Trophoblast cell (in vitro differentiated cells and primary cell): ENCODE measurements at regions not wholly inside any gene's neighbourhood (a gene's known extent, or its start where the extent isn't known, plus 50 kb on each side); places are given as distances from the start of the nearest gene placed in this dataset.
"Not testable (repeated sequence)": the region's sequence is repeated elsewhere in the genome, so short reads cannot be mapped to it uniquely, and the experiment has no call there.

Source experiments
- DNase-seq, 2 donors: peaks; one replicate each; pipeline ENCODE4 v3.0.0-alpha.2; 2016
- H2AFZ ChIP-seq: 2 replicates; pipeline ENCODE4 v1.6.1; 2013; ENCODE audit warnings: low read length, moderate library complexity, mild to moderate bottlenecking; ENCODE audit not compliant: insufficient read depth, poor library complexity
- H2AK5ac ChIP-seq: 2 replicates; pipeline ENCODE4 v1.6.1; 2013; ENCODE audit warnings: mild to moderate bottlenecking, low read length
- H2BK120ac ChIP-seq: 2 replicates; pipeline ENCODE4 v1.6.1; 2013; ENCODE audit warnings: low read length, mild to moderate bottlenecking, moderate library complexity; ENCODE audit not compliant: insufficient read depth, poor library complexity
- H2BK12ac ChIP-seq: 2 replicates; pipeline ENCODE4 v1.6.1; 2013; ENCODE audit warnings: mild to moderate bottlenecking, low read length, moderate library complexity
- H2BK5ac ChIP-seq: 2 replicates; pipeline ENCODE4 v1.6.1; 2013; ENCODE audit warnings: low read length, low read depth, moderate library complexity, mild to moderate bottlenecking; ENCODE audit not compliant: poor library complexity
- H3K14ac ChIP-seq: 2 replicates; pipeline ENCODE4 v1.6.1; 2013; ENCODE audit warnings: mild to moderate bottlenecking, low read length
- H3K18ac ChIP-seq: 2 replicates; pipeline ENCODE4 v1.6.1; 2013; ENCODE audit warnings: mild to moderate bottlenecking, low read length
- H3K23ac ChIP-seq: 2 replicates; pipeline ENCODE4 v1.6.1; 2013; ENCODE audit warnings: low read length
- H3K27ac ChIP-seq: 2 replicates; pipeline ENCODE4 v1.5.1; 2013; ENCODE audit warnings: low read depth, mild to moderate bottlenecking, inconsistent platforms, low read length, moderate library complexity
- H3K27me3 ChIP-seq: 2 replicates; pipeline ENCODE4 v1.6.1; 2013; ENCODE audit warnings: inconsistent platforms, mild to moderate bottlenecking, low read length, moderate library complexity; ENCODE audit not compliant: insufficient read depth
- H3K36me3 ChIP-seq, 2 experiments: 1 replicate in 1 of 2; 2 replicates in 1 of 2; pipeline ENCODE4 v1.6.1; 2013; ENCODE audit warnings: low read length in 2 of 2, mild to moderate bottlenecking in 2 of 2, moderate library complexity in 1 of 2; ENCODE audit not compliant: insufficient read depth in 2 of 2, control insufficient read depth in 1 of 2
- H3K4ac ChIP-seq: 2 replicates; pipeline ENCODE4 v1.6.1; 2013; ENCODE audit warnings: low read depth, mild to moderate bottlenecking, low read length, moderate library complexity
- H3K4me1 ChIP-seq, 2 experiments: 1 replicate in 1 of 2; 2 replicates in 1 of 2; pipeline ENCODE4 v1.6.1; 2013; ENCODE audit warnings: low read length in 2 of 2, mild to moderate bottlenecking in 2 of 2, moderate library complexity in 1 of 2; ENCODE audit not compliant: insufficient read depth in 2 of 2, control insufficient read depth in 1 of 2
- H3K4me2 ChIP-seq: 2 replicates; pipeline ENCODE4 v1.6.1; 2013; ENCODE audit warnings: inconsistent platforms, mild to moderate bottlenecking, low read length, moderate library complexity
- H3K4me3 ChIP-seq: 2 replicates; pipeline ENCODE4 v1.5.1; 2013; ENCODE audit warnings: mild to moderate bottlenecking, low read depth, low read length, inconsistent platforms
- H3K79me1 ChIP-seq: one replicate; pipeline ENCODE4 v1.6.1; 2013; ENCODE audit warnings: low read length
- H3K79me2 ChIP-seq: 2 replicates; pipeline ENCODE4 v1.6.1; 2013; ENCODE audit warnings: low read length, mild to moderate bottlenecking; ENCODE audit not compliant: control insufficient read depth, insufficient read depth, poor library complexity
- H3K9ac ChIP-seq: 2 replicates; pipeline ENCODE4 v1.6.1; 2013; ENCODE audit warnings: mild to moderate bottlenecking, low read length
- H3K9me3 ChIP-seq: 2 replicates; pipeline ENCODE4 v1.6.1; 2013; ENCODE audit warnings: low read depth, mild to moderate bottlenecking, control low read depth, inconsistent platforms, low read length; ENCODE audit not compliant: insufficient read depth
- H4K12ac ChIP-seq: 2 replicates; pipeline ENCODE4 v1.6.1; 2013; ENCODE audit warnings: low read depth, mild to moderate bottlenecking, low read length, moderate library complexity
- H4K8ac ChIP-seq: 2 replicates; pipeline ENCODE4 v1.6.1; 2013; ENCODE audit warnings: low read depth, mild to moderate bottlenecking, low read length, moderate library complexity
- H4K91ac ChIP-seq: one replicate; pipeline ENCODE4 v1.6.1; 2013; ENCODE audit warnings: low read depth, mild to moderate bottlenecking, low read length, moderate library complexity
- whole genome bisulfite sequencing: extraction: QIAGEN DNeasy Blood & Tissue Kit; methylation state at CpG from one replicate; pipeline ENCODE4 v1.1.7; 2013; ENCODE audit warnings: missing lambda C conversion rate; ENCODE audit not compliant: insufficient read length, insufficient coverage; ENCODE audit errors: extremely low coverage; 5-methylcytosine and 5-hydroxymethylcytosine counted together

DNA sequence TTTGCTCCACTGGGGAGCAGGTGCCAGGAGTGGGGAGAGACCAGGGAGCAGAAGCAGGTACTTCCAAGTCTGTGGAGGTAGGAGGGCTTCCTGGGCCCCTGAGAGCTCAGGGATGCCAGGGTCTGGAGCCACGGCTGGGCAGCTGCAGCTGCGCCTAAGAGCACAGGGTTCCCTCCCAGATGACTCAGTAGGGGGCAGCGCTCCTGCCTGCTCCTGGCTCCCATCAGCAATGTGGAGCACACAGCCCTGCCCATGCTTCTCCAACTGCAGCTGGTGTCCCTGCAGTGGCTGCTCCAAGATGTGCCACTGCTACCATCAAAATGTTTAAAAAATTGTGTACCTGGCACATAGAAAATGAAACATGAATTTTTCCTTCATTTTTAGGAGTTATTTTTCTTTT is 1028.2 kb downstream of the PCDH7 start:
- no peaks in the 10 kb centered on the region for H3K27me3 ChIP-seq
- no peaks in the 10 kb centered on the region for H3K36me3 ChIP-seq
- H3K79me2 ChIP-seq: no peaks in the 10 kb centered on the region
- H3K9ac ChIP-seq: no peak overlapping the region
- H2BK120ac ChIP-seq: no peak overlapping the region
- no peak overlapping the region for H3K18ac ChIP-seq
- H3K79me1 ChIP-seq: no peaks in the 10 kb centered on the region
- no peak overlapping the region for H4K12ac ChIP-seq
- H4K8ac ChIP-seq: no peak overlapping the region
- no peak for DNase-seq
- no peak overlapping the region for H2AFZ ChIP-seq
- H4K91ac ChIP-seq: no peak overlapping the region
- WGBS: no CpG with 5 or more reads among the region's 3 CpGs
- no peak overlapping the region for H2AK5ac ChIP-seq
- peaks cover 2% of the 10 kb centered on the region for H3K9me3 ChIP-seq
- H3K23ac ChIP-seq: no peak overlapping the region
- no peak overlapping the region for H2BK5ac ChIP-seq
- H3K4me2 ChIP-seq: no peak overlapping the region
- peak overlapping the region; percentile 49 for H3K4me3 ChIP-seq
- no peak overlapping the region for H3K14ac ChIP-seq
- H3K4ac ChIP-seq: no peak overlapping the region
- H3K4me1 ChIP-seq: no peaks in the 10 kb centered on the region
- H3K27ac ChIP-seq: no peak overlapping the region
- H2BK12ac ChIP-seq: no peak overlapping the region

DNA sequence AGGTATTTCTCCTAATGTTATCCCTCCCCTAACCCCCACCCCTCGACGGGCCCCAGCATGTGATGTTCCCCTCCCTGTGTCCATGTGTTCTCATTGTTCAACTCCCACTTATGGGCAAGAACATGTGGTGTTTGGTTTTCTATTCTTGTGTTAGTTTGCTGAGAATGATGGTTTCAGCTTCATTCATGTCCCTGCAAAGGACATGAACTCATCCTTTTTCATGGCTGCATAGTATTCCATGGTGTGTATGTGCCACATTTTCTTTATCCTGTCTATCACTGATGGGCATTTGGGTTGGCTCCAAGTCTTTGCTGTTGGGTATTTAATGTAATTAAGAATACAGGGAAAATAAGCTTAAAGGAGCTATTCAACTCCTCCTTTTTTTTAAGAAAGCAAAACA is 1030.4 kb downstream of the PCDH7 start:
- not testable (repeated sequence) for H4K12ac ChIP-seq, H3K14ac ChIP-seq, H3K4me1 ChIP-seq, H3K23ac ChIP-seq, H3K18ac ChIP-seq, H3K36me3 ChIP-seq, H3K79me1 ChIP-seq, H2AK5ac ChIP-seq, H3K27ac ChIP-seq, DNase-seq, H3K9me3 ChIP-seq, H2BK5ac ChIP-seq, H2AFZ ChIP-seq, H2BK120ac ChIP-seq, H3K4me2 ChIP-seq, H4K8ac ChIP-seq, H2BK12ac ChIP-seq, H3K4ac ChIP-seq, H3K79me2 ChIP-seq, H3K4me3 ChIP-seq, H3K27me3 ChIP-seq, H3K9ac ChIP-seq, H4K91ac ChIP-seq
- WGBS: no CpG with 5 or more reads among the region's 2 CpGs

DNA sequence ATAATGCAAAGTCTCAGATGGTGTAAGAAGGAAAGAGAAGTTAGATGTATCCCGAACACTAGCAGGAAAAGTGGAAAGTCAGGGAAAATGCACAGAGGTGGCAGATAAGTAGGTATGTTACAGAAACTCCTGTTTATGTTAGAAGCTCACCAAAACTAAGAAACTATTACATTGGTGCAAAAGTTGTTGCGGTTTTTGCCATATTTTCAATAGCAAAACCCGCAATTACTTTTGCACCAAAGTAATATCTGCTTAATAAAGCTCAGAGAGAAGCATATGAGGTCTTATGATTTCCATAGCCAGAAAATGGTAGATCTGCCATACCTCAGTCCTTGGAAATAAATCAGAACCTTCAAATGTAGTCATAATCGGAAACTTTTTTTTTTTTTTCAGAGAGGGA is 1035.6 kb downstream of the PCDH7 start:
- Histone ChIP-seq H3K79me2 (no peaks in the 10 kb centered on the region), H3K27me3 (no peaks in the 10 kb centered on the region), H2BK5ac (no peak overlapping the region), H4K12ac (no peak overlapping the region), H3K18ac (no peak overlapping the region), H3K4me2 (no peak overlapping the region), H3K27ac (no peak overlapping the region), H3K23ac (no peak overlapping the region), H3K14ac (no peak overlapping the region), H4K91ac (no peak overlapping the region), H3K4ac (no peak overlapping the region), H3K36me3 (no peaks in the 10 kb centered on the region), H2AK5ac (no peak overlapping the region), H3K4me1 (no peaks in the 10 kb centered on the region), H3K4me3 (no peak overlapping the region), H3K9me3 (no peaks in the 10 kb centered on the region), H3K79me1 (no peaks in the 10 kb centered on the region), H4K8ac (no peak overlapping the region), H2AFZ (no peak overlapping the region), H3K9ac (no peak overlapping the region), H2BK12ac (no peak overlapping the region), H2BK120ac (no peak overlapping the region)
- no CpG with 5 or more reads among the region's 4 CpGs for WGBS
- DNase-seq: no peak

DNA sequence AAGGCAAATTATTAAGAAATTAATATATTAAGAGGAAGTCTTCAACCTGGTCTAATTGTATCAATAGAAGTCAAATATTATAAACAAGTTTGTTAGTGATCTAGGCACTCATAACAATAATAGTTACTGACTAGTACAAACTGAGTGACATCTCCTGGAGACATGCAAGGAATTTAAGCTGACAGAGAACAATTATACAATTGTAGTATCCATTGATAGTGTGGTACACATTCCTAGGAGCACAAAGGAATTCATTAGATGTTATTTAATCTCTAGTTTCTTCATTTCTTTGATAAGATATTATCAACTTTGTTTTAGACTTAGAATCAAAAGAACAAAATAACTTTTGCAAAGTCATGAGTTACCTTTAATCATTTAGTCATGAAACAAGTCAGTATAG is 1048.6 kb downstream of the PCDH7 start:
- H2BK5ac ChIP-seq: no peak overlapping the region
- no peak overlapping the region for H3K18ac ChIP-seq
- H3K9me3 ChIP-seq: no peaks in the 10 kb centered on the region
- H2AFZ ChIP-seq: no peak overlapping the region
- H4K12ac ChIP-seq: no peak overlapping the region
- H3K79me2 ChIP-seq: no peaks in the 10 kb centered on the region
- no peak overlapping the region for H2BK12ac ChIP-seq
- no peaks in the 10 kb centered on the region for H3K36me3 ChIP-seq
- no peak overlapping the region for H3K4me3 ChIP-seq
- H3K23ac ChIP-seq: no peak overlapping the region
- no peak overlapping the region for H3K9ac ChIP-seq
- no peak overlapping the region for H4K91ac ChIP-seq
- no peak overlapping the region for H3K4ac ChIP-seq
- H2AK5ac ChIP-seq: no peak overlapping the region
- H3K14ac ChIP-seq: no peak overlapping the region
- H3K79me1 ChIP-seq: no peaks in the 10 kb centered on the region
- H3K4me1 ChIP-seq: no peaks in the 10 kb centered on the region
- H3K4me2 ChIP-seq: no peak overlapping the region
- peak in 1 of 2 donors; percentile 59 for DNase-seq
- H3K27ac ChIP-seq: no peak overlapping the region
- no peak overlapping the region for H4K8ac ChIP-seq
- no peaks in the 10 kb centered on the region for H3K27me3 ChIP-seq
- no peak overlapping the region for H2BK120ac ChIP-seq

DNA sequence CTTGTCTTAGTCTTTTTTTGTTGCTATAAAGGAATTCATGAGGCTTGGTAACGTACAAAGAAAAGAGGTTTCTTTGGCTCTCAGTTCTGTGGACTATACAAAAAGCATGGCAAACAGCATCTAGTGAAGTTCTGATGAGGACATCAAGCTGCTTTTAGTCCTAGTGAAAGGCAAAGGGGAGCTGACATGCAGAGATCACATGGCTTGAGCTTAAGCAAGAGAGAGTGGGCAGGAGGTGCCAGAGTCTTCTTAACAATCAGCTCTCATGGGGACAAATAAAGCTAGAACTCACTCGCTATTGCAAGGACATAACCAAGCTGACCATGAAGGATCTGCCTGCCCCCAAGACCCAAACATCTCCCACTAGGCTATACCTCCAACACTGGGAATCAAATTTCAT is 1063.1 kb downstream of the PCDH7 start:
- no peak overlapping the region for H4K8ac ChIP-seq
- DNase-seq: no peak
- no peak overlapping the region for H2BK120ac ChIP-seq
- no peak overlapping the region for H3K9ac ChIP-seq
- H3K27ac ChIP-seq: no peak overlapping the region
- no peaks in the 10 kb centered on the region for H3K36me3 ChIP-seq
- peaks cover 2% of the 10 kb centered on the region for H3K9me3 ChIP-seq
- H3K27me3 ChIP-seq: no peaks in the 10 kb centered on the region
- no peak overlapping the region for H2AFZ ChIP-seq
- H3K4ac ChIP-seq: no peak overlapping the region
- H3K4me3 ChIP-seq: no peak overlapping the region
- WGBS: no CpG with 5 or more reads among the region's 2 CpGs
- no peak overlapping the region for H4K91ac ChIP-seq
- H3K14ac ChIP-seq: no peak overlapping the region
- no peak overlapping the region for H3K18ac ChIP-seq
- H3K79me2 ChIP-seq: no peaks in the 10 kb centered on the region
- H2AK5ac ChIP-seq: no peak overlapping the region
- H3K23ac ChIP-seq: no peak overlapping the region
- H2BK12ac ChIP-seq: no peak overlapping the region
- H3K4me1 ChIP-seq: no peaks in the 10 kb centered on the region
- H3K79me1 ChIP-seq: no peaks in the 10 kb centered on the region
- no peak overlapping the region for H3K4me2 ChIP-seq
- H2BK5ac ChIP-seq: no peak overlapping the region
- H4K12ac ChIP-seq: no peak overlapping the region
